ENCODE measurements at regions not wholly inside any gene's neighbourhood (a gene's known extent, or its start where the extent isn't known, plus 50 kb on each side); places are given as distances from the start of the nearest gene placed in this dataset.
A peak's percentile ranks its signal among the peaks of the same experiment; 100 is the strongest.

DNA sequence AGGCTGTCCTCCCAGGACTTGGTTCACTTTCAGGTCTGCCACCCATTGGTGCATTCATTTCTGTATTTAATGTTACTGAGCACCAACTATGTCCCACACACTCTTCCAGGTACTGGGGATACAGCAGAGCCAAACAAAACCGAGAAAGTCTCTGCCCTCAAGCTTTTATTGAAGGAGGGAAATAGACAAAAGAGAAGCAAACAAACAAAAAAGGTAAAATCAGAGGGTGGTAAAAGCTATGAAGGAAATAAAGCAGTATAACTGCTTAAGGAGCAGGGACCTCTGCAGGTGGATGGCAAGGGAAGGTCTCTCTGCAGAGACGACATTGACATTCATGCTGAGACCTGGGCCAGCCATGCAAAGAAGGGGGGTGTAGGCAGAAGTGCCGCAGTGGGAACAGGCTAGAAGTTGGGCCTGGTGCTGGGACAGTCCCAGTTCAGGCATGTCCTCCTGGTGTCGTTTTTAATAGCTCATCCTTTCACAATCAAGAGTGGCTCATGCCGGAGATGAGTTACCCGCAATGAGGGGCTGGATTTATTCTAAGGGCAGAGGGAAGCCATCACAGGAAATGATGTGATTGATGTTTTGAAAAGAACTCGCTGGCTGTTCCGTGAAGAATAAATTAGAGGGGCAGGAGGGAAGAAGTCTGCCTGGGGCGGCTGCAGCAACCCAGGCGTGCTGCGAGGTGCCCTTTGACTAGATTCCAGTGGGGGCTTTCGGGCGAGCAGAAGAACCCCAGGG lies 72.8 kb downstream of the IRF2BPL start:
- DNase-seq (ENCODE audit: low read depth) = no peak
- H3K4me3 ChIP-seq (ENCODE audit: low read depth, low read length) = peak overlapping the region; percentile 34
- TF ChIP-seq, protein P1, sequence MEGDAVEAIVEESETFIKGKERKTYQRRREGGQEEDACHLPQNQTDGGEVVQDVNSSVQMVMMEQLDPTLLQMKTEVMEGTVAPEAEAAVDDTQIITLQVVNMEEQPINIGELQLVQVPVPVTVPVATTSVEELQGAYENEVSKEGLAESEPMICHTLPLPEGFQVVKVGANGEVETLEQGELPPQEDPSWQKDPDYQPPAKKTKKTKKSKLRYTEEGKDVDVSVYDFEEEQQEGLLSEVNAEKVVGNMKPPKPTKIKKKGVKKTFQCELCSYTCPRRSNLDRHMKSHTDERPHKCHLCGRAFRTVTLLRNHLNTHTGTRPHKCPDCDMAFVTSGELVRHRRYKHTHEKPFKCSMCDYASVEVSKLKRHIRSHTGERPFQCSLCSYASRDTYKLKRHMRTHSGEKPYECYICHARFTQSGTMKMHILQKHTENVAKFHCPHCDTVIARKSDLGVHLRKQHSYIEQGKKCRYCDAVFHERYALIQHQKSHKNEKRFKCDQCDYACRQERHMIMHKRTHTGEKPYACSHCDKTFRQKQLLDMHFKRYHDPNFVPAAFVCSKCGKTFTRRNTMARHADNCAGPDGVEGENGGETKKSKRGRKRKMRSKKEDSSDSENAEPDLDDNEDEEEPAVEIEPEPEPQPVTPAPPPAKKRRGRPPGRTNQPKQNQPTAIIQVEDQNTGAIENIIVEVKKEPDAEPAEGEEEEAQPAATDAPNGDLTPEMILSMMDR (conservative IDR thresholded peaks at IDR 0.05; ENCODE audit: low read depth, low read length) = no peak

- no peak for DNase-seq (ENCODE audit: low read depth)
- no peak overlapping the region for H3K4me3 ChIP-seq (ENCODE audit: low read depth, low read length)
- TF ChIP-seq, protein P1 (conservative IDR thresholded peaks at IDR 0.05; ENCODE audit: low read depth, low read length) = no peak
These were observed 73.9 kb downstream of the IRF2BPL start for GRCh38 chr14:76954394-76955190.

DNA sequence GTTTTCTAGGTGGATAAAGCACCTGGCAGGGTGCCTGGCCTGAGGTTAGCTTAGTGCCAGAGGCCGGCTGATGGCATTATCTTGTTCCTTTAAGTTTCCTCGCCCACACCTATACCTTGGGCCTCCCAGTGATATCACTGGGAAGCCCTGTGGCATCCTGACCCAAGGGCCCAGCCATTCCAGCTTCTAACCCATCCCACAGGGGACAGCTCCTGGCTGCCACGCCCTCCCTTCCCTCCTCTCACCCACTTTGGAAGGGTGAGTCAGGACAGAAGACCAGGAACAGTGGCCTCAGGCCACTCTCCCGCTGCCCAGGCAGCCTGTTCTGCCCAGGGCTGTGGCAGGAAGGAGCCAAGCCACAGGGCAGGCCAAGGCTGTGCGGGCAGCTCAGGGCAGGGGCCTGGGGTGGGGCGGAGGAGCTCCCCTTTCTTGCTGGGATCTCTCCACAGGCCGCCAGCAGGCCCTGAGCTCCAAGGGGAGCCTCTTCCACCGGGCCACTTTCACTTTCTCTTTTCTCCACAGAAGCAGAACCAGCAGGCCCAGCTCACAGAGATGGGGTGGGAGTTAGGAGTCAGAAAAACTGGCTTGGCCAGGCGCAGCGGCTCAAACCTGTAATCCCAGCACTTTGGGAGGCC lies 75.1 kb downstream of the IRF2BPL start:
- DNase-seq (ENCODE audit: low read depth) = no peak
- TF ChIP-seq, protein P1 (conservative IDR thresholded peaks at IDR 0.05; ENCODE audit: low read depth, low read length) = no peak
- H3K4me3 ChIP-seq (ENCODE audit: low read depth, low read length) = peak overlapping the region; percentile 43

- DNase-seq (ENCODE audit: low read depth) = no peak
- no peak overlapping the region for H3K4me3 ChIP-seq (ENCODE audit: low read depth, low read length)
These were observed 77.3 kb downstream of the IRF2BPL start for GRCh38 chr14:76951166-76951565.

DNA sequence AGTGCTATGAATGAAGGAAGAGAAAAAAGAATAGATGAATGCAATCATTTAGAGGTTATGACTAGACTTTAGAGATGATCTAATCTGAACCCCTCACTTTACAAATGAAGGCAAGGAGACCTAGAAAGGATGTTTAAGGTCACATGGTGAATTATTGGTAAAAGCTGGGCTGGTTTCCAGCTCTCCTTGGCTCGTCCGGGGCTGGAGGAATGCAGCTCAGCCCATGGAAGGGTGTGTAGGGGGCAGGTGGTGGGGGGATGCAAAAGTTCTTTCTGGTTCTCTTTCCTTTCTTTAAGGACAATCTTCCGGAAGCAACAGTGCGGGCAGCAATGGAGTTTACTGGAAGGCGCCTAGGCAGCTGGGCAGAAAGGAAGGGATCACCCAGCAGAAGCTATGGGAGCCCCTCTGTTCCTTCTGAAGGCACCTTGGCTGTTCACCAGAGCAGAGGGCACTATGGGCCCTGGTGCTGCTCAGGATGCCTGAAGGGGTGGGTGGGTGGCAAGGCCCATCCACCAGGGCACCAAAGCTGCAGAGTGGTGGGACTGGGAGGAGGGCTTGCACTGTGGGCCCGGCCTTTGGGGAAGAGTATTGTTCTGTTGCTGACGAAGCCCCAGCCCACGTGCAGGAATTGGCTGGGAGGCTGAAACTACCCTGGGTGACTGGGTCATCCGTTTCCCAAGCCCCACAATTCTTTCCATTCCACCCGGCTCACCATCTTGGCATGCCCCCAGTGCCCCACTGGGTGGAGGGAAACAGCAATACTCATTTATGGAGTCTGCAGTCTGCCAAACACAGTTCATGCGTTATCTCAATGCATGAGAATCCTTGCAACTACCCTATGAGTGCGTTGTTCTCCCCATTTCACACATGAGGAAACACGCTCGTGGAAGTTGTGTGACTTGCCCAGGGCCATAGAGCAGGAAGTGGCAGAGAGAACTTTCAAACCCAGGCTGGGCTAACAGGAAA lies 78.2 kb downstream of the IRF2BPL start:
- TF ChIP-seq, protein P1 (conservative IDR thresholded peaks at IDR 0.05; ENCODE audit: low read depth, low read length) = no peak
- DNase-seq (ENCODE audit: low read depth) = peak; percentile 70

More at GRCh38 chr14:76951166-76951565, 77.3 kb downstream of the IRF2BPL start:
- TF ChIP-seq, protein P1 (conservative IDR thresholded peaks at IDR 0.05; ENCODE audit: low read depth, low read length) = no peak

DNA sequence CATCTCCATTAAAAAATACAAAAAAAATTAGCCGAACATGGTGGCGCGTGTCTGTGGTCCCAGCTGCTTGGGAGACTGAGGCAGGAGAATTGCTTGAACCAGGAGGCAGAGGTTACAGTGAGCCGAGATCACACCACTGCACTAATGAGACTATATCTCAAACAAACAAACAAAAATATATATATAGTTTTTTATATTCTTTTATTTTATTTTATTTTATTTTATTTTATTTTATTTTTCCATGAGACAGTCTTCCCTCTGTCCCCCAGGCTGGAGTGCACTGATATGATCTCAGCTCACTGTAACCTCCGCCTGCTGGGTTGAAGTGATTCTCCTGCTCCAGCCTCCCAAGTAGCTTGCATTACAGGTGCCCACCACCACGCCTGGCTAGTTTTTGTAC lies 79.5 kb downstream of the IRF2BPL start:
- H3K4me3 ChIP-seq (ENCODE audit: low read depth, low read length) = no peak overlapping the region
- no peak for DNase-seq (ENCODE audit: low read depth)
- TF ChIP-seq, protein P1 (conservative IDR thresholded peaks at IDR 0.05; ENCODE audit: low read depth, low read length) = no peak

More for the DNA sequence above, 78.2 kb downstream of the IRF2BPL start:
- no peak overlapping the region for H3K4me3 ChIP-seq (ENCODE audit: low read depth, low read length)

All from epithelial cell of proximal tubule (primary cell).